Heart left ventricle (tissue), 13 donors: ENCODE measurements at regions not wholly inside any gene's neighbourhood (a gene's known extent, or its start where the extent isn't known, plus 50 kb on each side); places are given as distances from the start of the nearest gene placed in this dataset.

Experiments used
- CTCF ChIP-seq, 12 donors: fragments of 200-600 bp; sonication (generic) in 4 of 12; IDR thresholded peaks; one replicate each; pipeline versions ENCODE4 v1.5.0 to v1.8.0; 2018 to 2022; ENCODE audit warnings: antibody characterized with exemption in 12 of 12, mild to moderate bottlenecking in 5 of 12
- POLR2A ChIP-seq, 2 donors: fragments of 450-650 bp; IDR thresholded peaks; one replicate each; pipeline ENCODE4 v1.6.1; 2017; ENCODE audit warnings: antibody characterized with exemption in 2 of 2, mild to moderate bottlenecking in 2 of 2, moderate library complexity in 2 of 2
- donor health status: ischemic (EF 13 %, LVEDD 7.1; RV severe dilation, severe dysfunction).
- donor health status: DM: no; HTN: yes; CAD: no.
- donor health status: DM: no; HTN: no; CAD: no.
- donor health status: ischemic (EF 25% LVEDD 6.9; RV normal size, moderate dysfunction).
- donor health status: ischemic (EF 25% LVEDD 5.7; RV mildly dilated, moderate dysfunction).
- donor health status: ischemic (EF 35%, LVEDD 5.7; RV mildly dilated, moderate dysfunction).
- donor health status: nonischemic (EF 11% LVEDD 7.7; RV severe dilation, severe dysfunction).
- donor health status: DM: yes; HTN: yes; CAD: no.
- donor health status: PGD.
- donor health status: ischemic (EF 29% LVEDD 5.4; RV normal size, mild dysfunction).
- donor health status: nonischemic (EF 23%, LVEDD 6.1; RV moderate dilation, normal function).

- TF ChIP-seq CTCF (IDR thresholded peaks at IDR 0.05) (no peak), POLR2A (IDR thresholded peaks at IDR 0.05) (no peak)
Measured at GRCh38 chr2:53434466-53434865, 333.1 kb upstream of the CHAC2 start.
